GM18861 (cell line): ENCODE measurements at regions not wholly inside any gene's neighbourhood (a gene's known extent, or its start where the extent isn't known, plus 50 kb on each side); places are given as distances from the start of the nearest gene placed in this dataset.
"Not testable (repeated sequence)": the region's sequence is repeated elsewhere in the genome, so short reads cannot be mapped to it uniquely, and the experiment has no call there.

Experiments used
- ATAC-seq: cut with Tn5 transposase; IDR thresholded peaks from one replicate; pipeline ENCODE4 v1.9.1; 2021; ENCODE audit not compliant: unreplicated experiment

GRCh38 chr3:107465064-107465631 lies 57.6 kb upstream of the BBX start:
- ATAC-seq = no peak

- ATAC-seq = no peak
Measured at GRCh38 chr3:107468782-107469181, 54.0 kb upstream of the BBX start.

- not testable (repeated sequence) for ATAC-seq
Measured at GRCh38 chr3:107470496-107470895, 52.3 kb upstream of the BBX start.
